GM12878 (cell line): ENCODE measurements at regions not wholly inside any gene's neighbourhood (a gene's known extent, or its start where the extent isn't known, plus 50 kb on each side); places are given as distances from the start of the nearest gene placed in this dataset.
A peak's percentile ranks its signal among the peaks of the same experiment; 100 is the strongest.

Experiments
- ATAC-seq: fragments of 200-7000 bp; cut with Tn5 transposase; 3 replicates; pipeline ENCODE4 v1.9.1; 2020; ENCODE audit warnings: mild to moderate bottlenecking, moderate library complexity
- BruUV-seq: library from RNA; stranded (reverse); fragments of 400-500 nt; replicated peaks from 2 replicates; lab custom pipeline; 2021; lab: Mats Ljungman, UMichigan
- CTCF ChIA-PET: fragments of 300-600 bp; sonication (Branson Sonifier 250); formaldehyde crosslinking; extraction: SDS; loops from one replicate; lab custom pipeline; 2021; ENCODE audit warnings: inconsistent platforms; lab: Yijun Ruan, JAX
- POLR2A ChIA-PET: fragments of 350-600 bp; formaldehyde crosslinking; extraction: SDS; loops from one replicate; lab custom pipeline; 2021; ENCODE audit warnings: inconsistent platforms; lab: Charles Lee
- RAD21 ChIA-PET: fragments of 300-600 bp; sonication (Branson Sonifier 250); formaldehyde crosslinking; loops from one replicate; lab custom pipeline; 2023; ENCODE audit warnings: antibody characterized with exemption; ENCODE audit not compliant: unreplicated experiment; lab: Charles Lee
- SMC1A ChIA-PET: fragments of 300-600 bp; sonication (Branson Sonifier 250); formaldehyde crosslinking; loops from one replicate; lab custom pipeline; 2023; ENCODE audit not compliant: unreplicated experiment, uncharacterized antibody; lab: Charles Lee
- DNase-seq: peaks from one replicate; pipeline ENCODE4 v3.0.0-alpha.2; 2011; ENCODE audit warnings: low read depth, low spot score
- FAIRE-seq: peaks from 3 replicates; lab custom pipeline; 2011; peaks lifted over from hg19 to GRCh38; lab: Jason Lieb, UNC
- H2AFZ ChIP-seq: 2 replicates; pipeline ENCODE4 v1.6.0; 2011; ENCODE audit warnings: low read depth, low read length, control low read depth; ENCODE audit not compliant: control insufficient read depth
- H3K27ac ChIP-seq: 2 replicates; pipeline ENCODE4 v1.5.1; 2011; ENCODE audit warnings: control low read depth; ENCODE audit not compliant: control insufficient read depth, insufficient read depth
- H3K27me3 ChIP-seq, 2 experiments: replicated peaks in 1 of 2; 2 replicates each; pipeline versions ENCODE4 v1.6.0 to v1.6.1; 2011; ENCODE audit warnings: low read length in 1 of 2; ENCODE audit not compliant: control insufficient read depth in 2 of 2, insufficient read depth in 2 of 2
- H3K36me3 ChIP-seq, 2 experiments: 2 replicates each; pipeline ENCODE4 v1.5.1; 2011; ENCODE audit warnings: low read length in 1 of 2; ENCODE audit not compliant: control insufficient read depth in 2 of 2, insufficient read depth in 2 of 2
- H3K4me1 ChIP-seq: 2 replicates; pipeline ENCODE4 v1.6.1; 2011; ENCODE audit warnings: mild to moderate bottlenecking, low read length, moderate library complexity, mixed read lengths; ENCODE audit not compliant: control insufficient read depth, insufficient read depth
- H3K4me2 ChIP-seq: 2 replicates; pipeline ENCODE4 v1.6.0; 2011; ENCODE audit warnings: control low read depth; ENCODE audit not compliant: control insufficient read depth, insufficient read depth
- H3K4me3 ChIP-seq: fragments of 200-600 bp; sonication (generic); 2 replicates; pipeline ENCODE4 v1.5.1; 2016
- H3K79me2 ChIP-seq: 2 replicates; pipeline ENCODE4 v1.6.0; 2011; ENCODE audit warnings: low read length; ENCODE audit not compliant: control insufficient read depth, insufficient read depth
- H3K9ac ChIP-seq: 2 replicates; pipeline ENCODE4 v1.8.0; 2011; ENCODE audit warnings: low read length, control low read depth, mixed read lengths; ENCODE audit not compliant: control insufficient read depth, insufficient read depth
- H3K9me3 ChIP-seq: replicated peaks from 3 replicates; pipeline ENCODE4 v1.5.1; 2011; ENCODE audit warnings: mild to moderate bottlenecking, low read length; ENCODE audit not compliant: control insufficient read depth, insufficient read depth
- H4K20me1 ChIP-seq: 2 replicates; pipeline ENCODE4 v1.6.0; 2011; ENCODE audit not compliant: control insufficient read depth, insufficient read depth
- RAD21 ChIP-seq: IDR thresholded peaks from 2 replicates; pipeline ENCODE4 v1.6.1; 2011; ENCODE audit warnings: mild to moderate bottlenecking, low read depth, low read length, moderate library complexity; ENCODE audit not compliant: insufficient read depth
- YBX1 ChIP-seq: fragments of 450-650 bp; IDR thresholded peaks from 2 replicates; pipeline ENCODE4 v1.6.1; 2016; ENCODE audit warnings: antibody characterized with exemption
- WGBS: methylation state at CpG from one replicate; pipeline ENCODE4 v1.1.6; 2016; ENCODE audit warnings: low lambda C conversion rate; ENCODE audit not compliant: insufficient replicate concordance, insufficient coverage; ENCODE audit errors: missing lambda C conversion rate; 5-methylcytosine and 5-hydroxymethylcytosine counted together
- in situ Hi-C: fragments of 300-500 bp; cut with MboI; formaldehyde crosslinking; loops from 9 replicates; pipeline ENCODE4 v1.14.3; 2018; ENCODE audit warnings: mixed read lengths
- intact Hi-C: fragments of 100-400 bp; cut with micrococcal nuclease; formaldehyde crosslinking; loops from one replicate; pipeline ENCODE4 v1.14.2; 2022; ENCODE audit not compliant: unreplicated experiment
- TF ChIP-seq, protein P1 (sequence below), 3 experiments: IDR thresholded peaks in 2 of 3; conservative IDR thresholded peaks in 1 of 3; 2 replicates each; pipeline ENCODE4 v1.5.1; 2011; ENCODE audit warnings: low read depth in 3 of 3, low read length in 3 of 3, mild to moderate bottlenecking in 3 of 3, control low read depth in 2 of 3, moderate library complexity in 2 of 3, inconsistent platforms in 1 of 3, mixed read lengths in 1 of 3; ENCODE audit not compliant: control insufficient read depth in 2 of 3, insufficient read depth in 1 of 3; ENCODE audit errors: extremely low read depth in 1 of 3
- TF ChIP-seq, protein P2 (sequence below): fragments of 450-650 bp; IDR thresholded peaks from 2 replicates; pipeline ENCODE4 v1.6.1; 2017; ENCODE audit warnings: borderline replicate concordance

DNA sequence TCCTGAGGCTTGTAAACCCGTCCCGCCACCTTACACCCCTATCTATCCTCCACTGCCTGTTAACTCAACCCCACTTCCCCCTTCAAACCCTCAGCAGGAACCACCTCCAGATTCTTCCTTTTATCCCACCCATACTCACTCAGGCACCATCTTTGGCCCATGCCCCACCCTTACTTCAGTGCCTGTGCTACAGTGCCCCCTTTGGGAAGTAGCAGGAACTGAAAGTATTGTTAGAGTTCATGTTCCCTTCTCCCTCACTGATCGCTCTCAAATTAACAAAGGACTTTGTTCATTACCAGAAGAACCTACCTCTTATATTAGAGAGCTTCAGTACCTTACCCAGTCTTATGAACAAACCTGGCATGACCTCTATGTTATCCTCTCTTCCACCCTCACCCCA, 92.2 kb upstream of the MOCS2 start:
- Histone ChIP-seq H3K4me2 (no peak overlapping the region), H3K27ac (no peak overlapping the region), H4K20me1 (no peaks in the 10 kb centered on the region), H3K9ac (no peak overlapping the region), H3K27me3 (no peaks in the 10 kb centered on the region), H3K79me2 (no peaks in the 10 kb centered on the region), H3K4me1 (no peaks in the 10 kb centered on the region), H3K9me3 (no peaks in the 10 kb centered on the region), H3K4me3 (no peak overlapping the region), H2AFZ (no peak overlapping the region), H3K36me3 (no peaks in the 10 kb centered on the region)
- intact Hi-C loops: no loop called here
- ATAC-seq: no peak
- WGBS: 65% methylated on average over 3 of the region's 3 CpGs
- TF ChIP-seq YBX1: no peak
- TF ChIP-seq, protein P1, sequence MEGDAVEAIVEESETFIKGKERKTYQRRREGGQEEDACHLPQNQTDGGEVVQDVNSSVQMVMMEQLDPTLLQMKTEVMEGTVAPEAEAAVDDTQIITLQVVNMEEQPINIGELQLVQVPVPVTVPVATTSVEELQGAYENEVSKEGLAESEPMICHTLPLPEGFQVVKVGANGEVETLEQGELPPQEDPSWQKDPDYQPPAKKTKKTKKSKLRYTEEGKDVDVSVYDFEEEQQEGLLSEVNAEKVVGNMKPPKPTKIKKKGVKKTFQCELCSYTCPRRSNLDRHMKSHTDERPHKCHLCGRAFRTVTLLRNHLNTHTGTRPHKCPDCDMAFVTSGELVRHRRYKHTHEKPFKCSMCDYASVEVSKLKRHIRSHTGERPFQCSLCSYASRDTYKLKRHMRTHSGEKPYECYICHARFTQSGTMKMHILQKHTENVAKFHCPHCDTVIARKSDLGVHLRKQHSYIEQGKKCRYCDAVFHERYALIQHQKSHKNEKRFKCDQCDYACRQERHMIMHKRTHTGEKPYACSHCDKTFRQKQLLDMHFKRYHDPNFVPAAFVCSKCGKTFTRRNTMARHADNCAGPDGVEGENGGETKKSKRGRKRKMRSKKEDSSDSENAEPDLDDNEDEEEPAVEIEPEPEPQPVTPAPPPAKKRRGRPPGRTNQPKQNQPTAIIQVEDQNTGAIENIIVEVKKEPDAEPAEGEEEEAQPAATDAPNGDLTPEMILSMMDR (IDR thresholded peaks at IDR 0.05 in 2 of 3, conservative IDR thresholded peaks at IDR 0.05 in 1 of 3; ENCODE audit: control insufficient read depth in 2 of 3, extremely low read depth in 1 of 3, insufficient read depth in 1 of 3, low read depth in 3 of 3, low read length in 3 of 3): peak in 2 of 3 experiments; percentile 15 to 27; a peak in 1 of 6 replicates
- TF ChIP-seq, protein P2, sequence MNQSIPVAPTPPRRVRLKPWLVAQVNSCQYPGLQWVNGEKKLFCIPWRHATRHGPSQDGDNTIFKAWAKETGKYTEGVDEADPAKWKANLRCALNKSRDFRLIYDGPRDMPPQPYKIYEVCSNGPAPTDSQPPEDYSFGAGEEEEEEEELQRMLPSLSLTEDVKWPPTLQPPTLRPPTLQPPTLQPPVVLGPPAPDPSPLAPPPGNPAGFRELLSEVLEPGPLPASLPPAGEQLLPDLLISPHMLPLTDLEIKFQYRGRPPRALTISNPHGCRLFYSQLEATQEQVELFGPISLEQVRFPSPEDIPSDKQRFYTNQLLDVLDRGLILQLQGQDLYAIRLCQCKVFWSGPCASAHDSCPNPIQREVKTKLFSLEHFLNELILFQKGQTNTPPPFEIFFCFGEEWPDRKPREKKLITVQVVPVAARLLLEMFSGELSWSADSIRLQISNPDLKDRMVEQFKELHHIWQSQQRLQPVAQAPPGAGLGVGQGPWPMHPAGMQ: no peak
- TF ChIP-seq RAD21: peak; percentile 20; the same call in 1 of the 2 replicates
- POLR2A ChIA-PET: no interaction called here
- CTCF ChIA-PET: no interaction called here
- no peak for FAIRE-seq
- no peak for DNase-seq
- in situ Hi-C loops: no loop called here
- no TSS peak for BruUV-seq
- SMC1A ChIA-PET: no interaction called here
- RAD21 ChIA-PET: no interaction called here
